HG03064 (cell line): ENCODE measurements at regions not wholly inside any gene's neighbourhood (a gene's known extent, or its start where the extent isn't known, plus 50 kb on each side); places are given as distances from the start of the nearest gene placed in this dataset.

ENCODE experiments used
- ATAC-seq: cut with Tn5 transposase; IDR thresholded peaks from one replicate; pipeline ENCODE4 v1.9.1; 2021; ENCODE audit warnings: low read depth; ENCODE audit not compliant: unreplicated experiment

GRCh38 chr12:58186401-58186800, 245.0 kb downstream of the ATP23 start:
- no peak for ATAC-seq

GRCh38 chr12:58186914-58187313, 245.5 kb downstream of the ATP23 start:
- ATAC-seq: no peak

- no peak for ATAC-seq
Measured at GRCh38 chr12:58189030-58189429, 247.7 kb downstream of the ATP23 start.

GRCh38 chr12:58189893-58190292, 248.5 kb downstream of the ATP23 start:
- ATAC-seq: no peak

DNA sequence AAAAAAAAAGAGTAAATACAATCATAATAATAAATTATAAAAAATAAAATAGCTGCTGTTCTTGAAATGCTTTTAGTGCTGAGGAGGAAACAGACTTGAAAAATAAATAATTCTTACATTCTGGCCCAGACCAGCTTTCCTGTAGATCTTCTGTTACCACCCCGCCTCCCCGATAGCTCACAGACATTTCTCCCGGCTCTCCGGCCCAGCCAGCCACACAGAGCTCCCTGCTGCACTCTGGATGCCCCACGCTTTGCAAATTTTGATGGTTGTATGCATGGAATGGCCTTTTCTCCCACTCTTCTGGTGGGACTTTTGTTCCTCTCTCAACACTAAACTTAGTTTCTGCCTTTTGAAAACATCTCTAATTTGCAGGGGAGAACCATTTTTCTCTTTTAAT, 249.3 kb downstream of the ATP23 start:
- ATAC-seq: no peak

GRCh38 chr12:58196971-58197370, 255.6 kb downstream of the ATP23 start:
- no peak for ATAC-seq

DNA sequence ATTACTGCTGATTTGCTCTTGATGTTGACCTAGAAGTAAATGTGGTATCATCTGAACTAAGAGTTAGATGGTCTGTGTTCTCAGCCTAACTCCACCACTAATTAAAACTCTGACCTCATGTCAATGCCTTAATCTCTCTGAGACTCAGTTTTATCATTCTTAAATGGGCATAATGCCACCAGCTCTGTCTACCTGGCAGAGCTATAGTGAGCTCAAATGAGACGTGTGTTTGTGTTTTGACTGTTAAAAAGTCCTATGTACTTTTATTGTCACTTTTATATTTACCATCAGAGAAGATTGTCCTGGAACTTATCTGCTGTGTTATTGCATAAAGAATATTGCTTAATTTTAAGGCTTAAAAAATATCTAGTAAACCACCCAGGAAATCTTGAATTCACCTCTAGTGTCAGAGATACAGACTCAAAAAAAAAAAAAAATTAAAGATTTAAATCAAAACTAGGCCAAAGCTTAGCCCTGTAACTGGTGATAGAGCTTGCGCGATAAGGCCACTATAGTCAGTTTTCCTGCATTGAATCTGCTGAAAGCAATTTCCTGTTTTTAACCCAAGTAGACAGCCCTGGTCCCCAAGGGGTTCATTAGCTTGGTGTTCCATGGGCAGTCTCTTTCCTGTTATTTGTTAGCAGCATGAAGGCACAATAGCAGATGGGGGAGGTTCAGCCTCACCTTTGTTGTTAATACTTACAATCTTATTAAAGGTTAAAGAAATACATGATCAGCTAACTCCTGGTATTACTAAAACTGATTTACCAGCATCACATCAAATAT, 261.8 kb downstream of the ATP23 start:
- no peak for ATAC-seq

DNA sequence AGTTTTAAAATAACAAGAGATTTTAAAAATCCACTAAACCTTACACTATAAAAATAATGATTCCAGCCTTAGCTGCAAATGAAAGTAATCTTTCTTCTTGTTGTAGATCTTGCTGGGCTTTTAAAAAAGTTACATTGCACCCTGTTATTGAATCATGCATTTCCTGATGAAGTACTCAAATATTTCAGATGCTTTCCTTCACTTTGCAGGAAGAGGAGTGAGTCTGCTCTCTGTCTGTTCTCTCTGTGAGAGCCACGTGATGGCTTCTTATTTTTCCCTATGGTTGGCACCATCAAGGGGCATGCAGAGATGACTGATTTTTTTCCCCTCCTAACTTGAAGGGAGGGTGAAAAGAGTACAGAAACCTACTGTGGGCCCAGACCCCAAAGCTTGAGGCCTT, 262.7 kb downstream of the ATP23 start:
- no peak for ATAC-seq

DNA sequence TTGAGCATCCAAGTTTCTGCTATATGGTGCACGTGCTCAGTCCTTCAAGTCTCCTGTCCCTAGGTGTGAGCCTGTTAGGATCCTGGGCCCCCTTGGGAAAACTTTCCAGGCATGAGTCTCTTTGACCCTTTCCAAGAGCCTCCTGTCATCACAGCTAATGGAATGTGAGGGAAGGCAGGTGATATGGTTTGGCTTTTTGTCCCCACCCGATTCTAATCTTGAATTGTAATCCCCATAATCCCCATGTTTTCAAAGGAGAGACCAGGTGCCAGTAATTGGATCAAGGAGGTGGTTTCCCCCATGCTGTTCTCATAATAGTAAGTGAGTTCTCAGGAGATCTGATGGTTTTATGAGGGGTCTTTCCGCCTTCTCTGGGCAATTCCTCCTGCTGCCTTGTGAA, 265.5 kb downstream of the ATP23 start:
- no peak for ATAC-seq

- no peak for ATAC-seq
Measured at GRCh38 chr12:58211211-58211610, 269.8 kb downstream of the ATP23 start.

GRCh38 chr12:58217130-58217529, 275.8 kb downstream of the ATP23 start:
- ATAC-seq: no peak

- no peak for ATAC-seq
Measured at GRCh38 chr12:58224536-58225105, 283.3 kb downstream of the ATP23 start.

DNA sequence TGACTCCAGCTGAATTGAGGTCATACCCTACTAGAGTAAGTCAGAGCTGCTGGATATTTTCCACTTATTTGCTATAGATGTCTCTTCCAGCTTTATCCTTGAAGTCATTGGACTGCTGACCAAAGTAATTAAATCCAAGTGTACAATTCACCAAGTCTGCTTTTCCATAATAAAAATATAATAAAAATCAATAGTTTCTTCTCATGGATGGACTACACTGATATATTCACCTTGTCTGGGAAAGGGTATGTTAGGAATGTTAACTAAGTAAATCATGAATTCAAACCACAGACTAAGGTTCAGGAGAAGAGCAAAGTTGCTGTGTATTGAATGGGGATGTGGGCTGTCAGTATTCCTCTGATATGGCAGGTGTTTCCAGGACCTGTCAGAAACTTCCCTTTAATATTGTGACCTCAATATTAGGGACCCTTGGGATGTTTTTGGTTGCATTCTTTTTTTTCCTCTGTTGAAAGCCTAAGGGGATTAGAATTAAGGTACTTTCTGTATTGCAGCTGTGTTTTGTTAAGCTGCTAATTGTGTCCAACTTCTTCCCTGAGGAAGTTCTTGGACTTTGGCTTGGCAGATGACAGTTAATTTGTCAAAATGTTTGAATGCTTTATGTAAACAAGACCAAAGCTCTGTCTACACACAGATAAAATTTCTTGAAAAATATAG, 284.0 kb downstream of the ATP23 start:
- no peak for ATAC-seq

GRCh38 chr12:58233886-58234285, 292.5 kb downstream of the ATP23 start:
- no peak for ATAC-seq

DNA sequence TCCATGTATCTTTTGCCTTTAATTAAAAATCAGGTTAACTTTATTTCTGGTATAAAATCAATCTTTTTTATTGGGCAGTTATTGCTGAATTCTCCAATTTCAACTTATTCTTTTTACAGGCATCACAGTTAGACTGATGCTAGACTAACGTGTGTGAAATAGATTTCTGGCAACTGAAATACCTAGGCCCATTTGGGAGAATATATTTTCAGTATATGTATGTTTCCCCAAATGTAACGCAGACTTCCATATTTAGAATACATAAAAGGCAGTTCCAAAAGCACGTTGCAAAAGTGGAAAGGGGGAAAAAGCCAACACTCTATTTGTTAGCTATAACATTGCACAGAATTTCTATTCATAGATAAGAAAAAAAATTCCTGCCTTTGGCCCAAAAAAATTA, 297.0 kb downstream of the ATP23 start:
- no peak for ATAC-seq

DNA sequence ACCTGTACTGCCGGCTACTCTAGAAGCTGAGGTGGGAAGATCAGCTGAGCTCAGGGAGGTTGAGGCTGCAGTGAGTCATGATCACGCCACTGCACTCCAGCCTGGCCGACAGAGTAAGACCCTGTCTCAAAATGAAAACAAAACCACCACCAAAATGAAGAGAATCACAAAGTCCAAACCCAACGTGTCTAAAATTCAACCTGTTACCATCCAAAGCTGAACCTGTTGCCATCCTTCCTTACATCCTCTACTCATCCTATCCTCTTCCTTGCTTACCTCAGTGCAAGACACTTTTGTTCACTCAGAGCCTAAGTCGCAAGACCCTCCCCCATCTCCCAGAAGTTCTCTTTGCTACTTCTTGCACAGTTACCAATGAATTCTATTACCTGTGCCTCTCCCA, 299.7 kb downstream of the ATP23 start:
- no peak for ATAC-seq

GRCh38 chr12:58242796-58243630, 301.6 kb downstream of the ATP23 start:
- ATAC-seq: no peak

DNA sequence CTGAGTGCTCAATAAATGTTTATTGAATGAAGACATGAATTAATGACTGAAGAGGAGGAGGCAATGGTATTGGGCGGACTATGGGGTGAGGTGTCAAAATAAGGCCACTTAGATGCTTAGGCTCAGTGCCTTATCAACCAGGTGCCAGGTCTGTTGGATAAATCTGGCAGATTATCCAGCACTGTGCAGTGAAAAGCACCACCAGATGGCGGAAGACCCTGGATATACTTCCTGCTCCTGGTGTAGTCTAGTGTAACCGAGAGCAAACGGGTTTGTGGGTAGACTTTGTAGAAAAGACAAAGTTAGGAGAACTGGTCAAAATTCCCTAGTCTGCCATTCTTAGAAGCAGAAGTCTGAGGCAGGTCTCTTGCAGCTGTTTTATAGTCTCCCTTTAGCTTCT, 306.3 kb downstream of the ATP23 start:
- no peak for ATAC-seq

GRCh38 chr12:58248599-58248998, 307.2 kb downstream of the ATP23 start:
- ATAC-seq: no peak

GRCh38 chr12:58249610-58250009, 308.2 kb downstream of the ATP23 start:
- ATAC-seq: no peak

- ATAC-seq: no peak
Measured at GRCh38 chr12:58250077-58250476, 308.7 kb downstream of the ATP23 start.
